PFSK-1 (cell line): ENCODE measurements at regions not wholly inside any gene's neighbourhood (a gene's known extent, or its start where the extent isn't known, plus 50 kb on each side); places are given as distances from the start of the nearest gene placed in this dataset.

Experiments used
- FOXP2 ChIP-seq: optimal IDR thresholded peaks from 2 replicates; pipeline ENCODE3; 2011; ENCODE audit warnings: borderline replicate concordance, control low read depth, inconsistent platforms; ENCODE audit not compliant: insufficient read depth; ENCODE audit errors: extremely low read length, extremely low read depth
- POLR2AphosphoS5 ChIP-seq: IDR thresholded peaks from 2 replicates; pipeline ENCODE4 v1.6.1; 2012; ENCODE audit warnings: low read depth, mild to moderate bottlenecking, control low read depth, low read length, moderate library complexity
- SIN3A ChIP-seq: IDR thresholded peaks from 2 replicates; pipeline ENCODE4 v1.6.1; 2012; ENCODE audit warnings: mild to moderate bottlenecking, low read length, moderate library complexity, borderline replicate concordance; ENCODE audit not compliant: insufficient read depth
- TAF1 ChIP-seq: IDR thresholded peaks from 2 replicates; pipeline ENCODE4 v1.6.1; 2012; ENCODE audit warnings: low read length, control low read depth, borderline replicate concordance; ENCODE audit not compliant: insufficient read depth
- TF ChIP-seq, protein P1 (sequence below), 2 experiments: IDR thresholded peaks; 2 replicates each; pipeline versions ENCODE4 v1.6.1 to v1.8.0; 2011 to 2012; ENCODE audit warnings: low read depth in 2 of 2, low read length in 2 of 2, control low read depth in 1 of 2, inconsistent platforms in 1 of 2, mild to moderate bottlenecking in 1 of 2, moderate library complexity in 1 of 2; ENCODE audit not compliant: insufficient read depth in 1 of 2

DNA sequence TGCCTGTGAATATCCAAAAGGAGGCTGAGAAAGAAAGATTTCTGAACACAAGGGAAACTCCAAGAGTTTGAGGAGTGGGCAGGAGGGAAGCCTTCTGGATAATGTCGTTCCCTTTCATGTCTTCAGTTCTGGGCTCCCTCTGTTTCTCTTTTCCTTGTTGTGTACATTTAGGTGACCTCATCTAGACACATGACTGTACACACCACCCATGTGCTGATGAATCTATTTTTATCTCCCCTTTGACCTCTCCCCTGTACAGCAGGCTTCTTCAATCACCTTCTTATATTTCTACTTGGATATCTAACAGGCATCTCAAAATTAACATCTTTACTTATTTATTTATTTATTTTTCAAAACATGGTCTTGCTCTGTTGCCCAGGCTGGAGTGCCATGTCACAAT is 363.1 kb downstream of the GATA3 start:
- TF ChIP-seq SIN3A, result no peak
- TF ChIP-seq POLR2AphosphoS5, result no peak
- TF ChIP-seq TAF1, result no peak
- TF ChIP-seq, protein P1, sequence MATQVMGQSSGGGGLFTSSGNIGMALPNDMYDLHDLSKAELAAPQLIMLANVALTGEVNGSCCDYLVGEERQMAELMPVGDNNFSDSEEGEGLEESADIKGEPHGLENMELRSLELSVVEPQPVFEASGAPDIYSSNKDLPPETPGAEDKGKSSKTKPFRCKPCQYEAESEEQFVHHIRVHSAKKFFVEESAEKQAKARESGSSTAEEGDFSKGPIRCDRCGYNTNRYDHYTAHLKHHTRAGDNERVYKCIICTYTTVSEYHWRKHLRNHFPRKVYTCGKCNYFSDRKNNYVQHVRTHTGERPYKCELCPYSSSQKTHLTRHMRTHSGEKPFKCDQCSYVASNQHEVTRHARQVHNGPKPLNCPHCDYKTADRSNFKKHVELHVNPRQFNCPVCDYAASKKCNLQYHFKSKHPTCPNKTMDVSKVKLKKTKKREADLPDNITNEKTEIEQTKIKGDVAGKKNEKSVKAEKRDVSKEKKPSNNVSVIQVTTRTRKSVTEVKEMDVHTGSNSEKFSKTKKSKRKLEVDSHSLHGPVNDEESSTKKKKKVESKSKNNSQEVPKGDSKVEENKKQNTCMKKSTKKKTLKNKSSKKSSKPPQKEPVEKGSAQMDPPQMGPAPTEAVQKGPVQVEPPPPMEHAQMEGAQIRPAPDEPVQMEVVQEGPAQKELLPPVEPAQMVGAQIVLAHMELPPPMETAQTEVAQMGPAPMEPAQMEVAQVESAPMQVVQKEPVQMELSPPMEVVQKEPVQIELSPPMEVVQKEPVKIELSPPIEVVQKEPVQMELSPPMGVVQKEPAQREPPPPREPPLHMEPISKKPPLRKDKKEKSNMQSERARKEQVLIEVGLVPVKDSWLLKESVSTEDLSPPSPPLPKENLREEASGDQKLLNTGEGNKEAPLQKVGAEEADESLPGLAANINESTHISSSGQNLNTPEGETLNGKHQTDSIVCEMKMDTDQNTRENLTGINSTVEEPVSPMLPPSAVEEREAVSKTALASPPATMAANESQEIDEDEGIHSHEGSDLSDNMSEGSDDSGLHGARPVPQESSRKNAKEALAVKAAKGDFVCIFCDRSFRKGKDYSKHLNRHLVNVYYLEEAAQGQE (IDR thresholded peaks at IDR 0.05; ENCODE audit: insufficient read depth in 1 of 2, low read depth in 2 of 2, low read length in 2 of 2), result no peak
- no peak for TF ChIP-seq FOXP2

DNA sequence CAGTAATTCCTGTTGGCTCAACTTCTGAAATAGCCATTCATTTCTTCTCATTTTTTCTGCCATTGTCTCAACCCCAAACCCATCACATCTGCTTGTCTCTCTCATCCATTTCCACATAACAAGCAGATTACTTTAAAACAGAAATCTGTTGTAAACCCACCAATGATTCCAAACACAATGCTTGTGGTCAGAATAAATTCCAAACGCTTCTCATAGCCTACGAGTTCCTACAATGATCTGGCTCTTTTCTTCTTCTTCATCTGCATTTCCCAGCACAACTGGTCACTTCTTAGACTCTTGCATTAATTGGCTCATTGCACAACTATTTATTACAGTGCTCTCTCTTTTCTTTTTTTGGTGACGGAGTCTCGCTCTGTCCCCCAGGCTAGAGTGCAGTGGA is 364.1 kb downstream of the GATA3 start:
- TF ChIP-seq, protein P1 (IDR thresholded peaks at IDR 0.05; ENCODE audit: insufficient read depth in 1 of 2, low read depth in 2 of 2, low read length in 2 of 2), result no peak
- TF ChIP-seq TAF1 (no peak), POLR2AphosphoS5 (no peak), FOXP2 (no peak), SIN3A (no peak)

DNA sequence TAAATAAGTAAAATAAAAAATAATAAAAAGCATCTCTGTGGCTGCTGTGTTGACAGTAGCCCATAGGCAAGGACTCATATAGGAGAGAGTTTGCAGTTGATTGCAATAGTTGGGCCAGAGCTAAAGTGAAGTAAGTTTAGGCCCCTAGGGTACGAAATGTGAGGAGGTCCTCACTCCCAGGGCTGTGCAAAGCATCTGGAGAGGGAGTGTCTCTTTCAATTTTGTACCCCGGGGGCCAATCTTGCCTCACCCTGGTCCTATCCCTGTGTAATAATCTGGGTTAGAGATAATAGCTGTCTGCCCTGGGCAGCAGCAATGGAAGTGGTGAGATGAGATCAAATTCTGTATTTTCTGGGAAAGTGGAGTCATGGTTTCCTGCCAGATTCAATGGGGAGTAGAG is 365.7 kb downstream of the GATA3 start:
- TF ChIP-seq TAF1, result no peak
- TF ChIP-seq, protein P1 (IDR thresholded peaks at IDR 0.05; ENCODE audit: insufficient read depth in 1 of 2, low read depth in 2 of 2, low read length in 2 of 2), result no peak
- no peak for TF ChIP-seq FOXP2
- TF ChIP-seq POLR2AphosphoS5, result no peak
- no peak for TF ChIP-seq SIN3A

DNA sequence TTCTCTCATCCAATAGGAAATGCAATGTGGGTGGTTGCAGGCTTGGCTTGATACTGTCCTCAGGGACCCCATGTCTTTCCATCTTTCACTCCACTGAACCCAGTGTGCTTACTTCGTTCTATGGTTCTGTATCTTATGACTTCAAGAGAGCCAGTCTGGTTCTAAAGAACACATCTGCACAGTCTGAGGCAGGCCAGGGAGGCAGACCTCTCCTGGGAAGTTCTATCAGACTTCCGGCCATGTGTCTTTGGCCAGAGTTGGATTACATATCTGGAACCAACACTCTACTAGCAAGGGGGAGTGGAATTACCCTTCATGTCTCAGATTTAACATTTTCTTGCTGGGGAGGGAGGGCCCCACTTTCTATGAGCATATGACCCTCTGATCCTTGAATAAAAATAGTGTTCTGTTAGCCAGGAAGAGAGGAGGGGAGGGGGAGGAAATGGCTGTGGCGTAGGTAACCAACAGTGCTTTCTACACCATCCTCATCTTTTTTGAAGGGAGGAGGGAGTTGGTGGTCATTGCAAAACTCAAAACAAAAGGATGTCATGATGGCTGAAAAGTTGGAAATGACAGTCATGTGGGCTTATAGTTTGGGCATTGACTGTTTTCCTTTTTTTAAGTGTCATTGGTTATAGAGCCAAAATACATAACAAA is 370.2 kb downstream of the GATA3 start:
- TF ChIP-seq FOXP2 (no peak), POLR2AphosphoS5 (no peak), SIN3A (no peak), TAF1 (no peak)
- TF ChIP-seq, protein P1 (IDR thresholded peaks at IDR 0.05; ENCODE audit: insufficient read depth in 1 of 2, low read depth in 2 of 2, low read length in 2 of 2), result no peak

- TF ChIP-seq, protein P1 (IDR thresholded peaks at IDR 0.05; ENCODE audit: insufficient read depth in 1 of 2, low read depth in 2 of 2, low read length in 2 of 2), result no peak
- TF ChIP-seq TAF1 (no peak), SIN3A (no peak), POLR2AphosphoS5 (no peak), FOXP2 (no peak)
Observed at GRCh38 chr10:8428654-8429053, 374.2 kb downstream of the GATA3 start.
